ENCODE measurements at regions not wholly inside any gene's neighbourhood (a gene's known extent, or its start where the extent isn't known, plus 50 kb on each side); places are given as distances from the start of the nearest gene placed in this dataset.

GRCh38 chr5:23649594-23649993 lies 142.2 kb downstream of the PRDM9 start:
- H3K4me3 Mint-ChIP-seq = no peak overlapping the region
- H3K36me3 Mint-ChIP-seq (ENCODE audit: insufficient read depth) = no peaks in the 10 kb centered on the region
- no peaks in the 10 kb centered on the region for H3K4me1 Mint-ChIP-seq (ENCODE audit: low read depth)
- ATAC-seq = no peak
- H3K9me3 Mint-ChIP-seq = peaks cover 26% of the 10 kb centered on the region
- H3K27me3 Mint-ChIP-seq (ENCODE audit: low read depth) = no peaks in the 10 kb centered on the region
- DNase-seq = no peak

GRCh38 chr5:23655674-23656073 lies 148.3 kb downstream of the PRDM9 start:
- DNase-seq = no peak
- Mint-ChIP-seq H3K4me1 (ENCODE audit: low read depth) (no peaks in the 10 kb centered on the region), H3K9me3 (peaks cover 15% of the 10 kb centered on the region), H3K36me3 (ENCODE audit: insufficient read depth) (no peaks in the 10 kb centered on the region), H3K27me3 (ENCODE audit: low read depth) (no peaks in the 10 kb centered on the region), H3K4me3 (no peak overlapping the region)
- no peak for ATAC-seq

GRCh38 chr5:23675456-23675855 lies 168.0 kb downstream of the PRDM9 start:
- no peak for DNase-seq
- Mint-ChIP-seq H3K4me3 (no peak overlapping the region), H3K9me3 (peaks cover 17% of the 10 kb centered on the region), H3K4me1 (ENCODE audit: low read depth) (no peaks in the 10 kb centered on the region), H3K27me3 (ENCODE audit: low read depth) (no peaks in the 10 kb centered on the region), H3K36me3 (ENCODE audit: insufficient read depth) (no peaks in the 10 kb centered on the region)
- no peak for ATAC-seq

DNA sequence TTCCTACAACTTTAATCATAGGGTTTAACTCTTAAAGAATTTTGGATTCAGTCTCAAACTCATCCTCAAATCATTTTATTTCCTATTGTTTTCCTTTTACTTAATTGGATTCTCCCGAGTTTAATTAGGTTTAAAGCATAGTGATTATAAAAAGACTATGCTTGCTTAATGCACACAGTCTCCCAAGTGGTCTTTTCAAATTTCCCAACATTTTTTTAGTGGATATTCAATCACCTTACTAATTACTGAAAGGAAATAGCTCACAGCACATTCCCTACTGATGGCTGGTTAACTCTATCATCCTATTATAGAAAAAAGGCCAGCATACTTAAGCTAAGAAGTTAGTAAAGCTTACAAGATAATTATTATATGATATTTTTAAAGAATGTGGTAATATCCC lies 170.6 kb downstream of the PRDM9 start:
- ATAC-seq (no peak), DNase-seq (no peak)

GRCh38 chr5:23684103-23684502 lies 176.7 kb downstream of the PRDM9 start:
- Mint-ChIP-seq H3K27me3 (ENCODE audit: low read depth) (no peaks in the 10 kb centered on the region), H3K9me3 (peaks cover 21% of the 10 kb centered on the region), H3K36me3 (ENCODE audit: insufficient read depth) (no peaks in the 10 kb centered on the region), H3K4me1 (ENCODE audit: low read depth) (no peaks in the 10 kb centered on the region), H3K4me3 (no peak overlapping the region)
- DNase-seq = no peak
- ATAC-seq = no peak

More for the DNA sequence above, 170.6 kb downstream of the PRDM9 start:
- H3K9me3 Mint-ChIP-seq = peaks cover 8% of the 10 kb centered on the region
- H3K36me3 Mint-ChIP-seq (ENCODE audit: insufficient read depth) = no peaks in the 10 kb centered on the region
- no peaks in the 10 kb centered on the region for H3K27me3 Mint-ChIP-seq (ENCODE audit: low read depth)
- no peak overlapping the region for H3K4me3 Mint-ChIP-seq
- H3K4me1 Mint-ChIP-seq (ENCODE audit: low read depth) = no peaks in the 10 kb centered on the region

GRCh38 chr5:23703940-23704855 lies 196.8 kb downstream of the PRDM9 start:
- Mint-ChIP-seq H3K4me3 (no peak overlapping the region), H3K4me1 (ENCODE audit: low read depth) (no peaks in the 10 kb centered on the region), H3K9me3 (peaks cover 20% of the 10 kb centered on the region), H3K27me3 (ENCODE audit: low read depth) (no peaks in the 10 kb centered on the region), H3K36me3 (ENCODE audit: insufficient read depth) (no peaks in the 10 kb centered on the region)
- no peak for ATAC-seq
- DNase-seq = no peak

GRCh38 chr5:23717486-23717885 lies 210.1 kb downstream of the PRDM9 start:
- Mint-ChIP-seq H3K4me1 (ENCODE audit: low read depth) (no peaks in the 10 kb centered on the region), H3K9me3 (peaks cover 17% of the 10 kb centered on the region), H3K36me3 (ENCODE audit: insufficient read depth) (no peaks in the 10 kb centered on the region), H3K4me3 (no peak overlapping the region), H3K27me3 (ENCODE audit: low read depth) (no peaks in the 10 kb centered on the region)
- ATAC-seq = no peak
- no peak for DNase-seq

DNA sequence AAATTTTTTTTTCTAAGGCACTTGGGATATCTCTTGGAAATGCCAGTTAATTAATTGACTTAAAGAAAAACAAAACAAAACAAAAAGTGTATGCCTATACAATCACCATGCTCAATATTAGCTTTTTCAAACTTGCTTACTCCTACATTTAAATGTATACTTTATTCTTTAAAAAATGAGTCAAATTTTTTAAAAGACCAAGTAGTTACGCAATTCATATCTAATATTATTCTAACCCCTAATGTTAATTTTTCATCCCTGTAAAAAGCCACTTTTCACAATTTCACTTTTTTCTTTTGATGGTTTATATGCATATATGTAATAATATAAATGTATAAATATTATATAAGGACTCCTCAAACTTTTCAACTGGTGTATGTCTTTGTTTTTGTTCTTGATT lies 211.2 kb downstream of the PRDM9 start:
- DNase-seq (no peak), ATAC-seq (no peak)
- Mint-ChIP-seq H3K27me3 (ENCODE audit: low read depth) (no peaks in the 10 kb centered on the region), H3K4me3 (no peak overlapping the region), H3K36me3 (ENCODE audit: insufficient read depth) (no peaks in the 10 kb centered on the region), H3K9me3 (peaks cover 12% of the 10 kb centered on the region), H3K4me1 (ENCODE audit: low read depth) (no peaks in the 10 kb centered on the region)

GRCh38 chr5:23721336-23721735 lies 213.9 kb downstream of the PRDM9 start:
- Mint-ChIP-seq H3K4me3 (no peak overlapping the region), H3K4me1 (ENCODE audit: low read depth) (no peaks in the 10 kb centered on the region), H3K9me3 (peaks cover 12% of the 10 kb centered on the region), H3K36me3 (ENCODE audit: insufficient read depth) (no peaks in the 10 kb centered on the region), H3K27me3 (ENCODE audit: low read depth) (no peaks in the 10 kb centered on the region)
- DNase-seq (no peak), ATAC-seq (no peak)

- Mint-ChIP-seq H3K27me3 (ENCODE audit: low read depth) (no peaks in the 10 kb centered on the region), H3K36me3 (ENCODE audit: insufficient read depth) (no peaks in the 10 kb centered on the region), H3K4me1 (ENCODE audit: low read depth) (no peaks in the 10 kb centered on the region), H3K9me3 (peaks cover 10% of the 10 kb centered on the region), H3K4me3 (no peak overlapping the region)
- ATAC-seq (no peak), DNase-seq (no peak)
Measured at GRCh38 chr5:23727271-23727670, 219.9 kb downstream of the PRDM9 start.

GRCh38 chr5:23730023-23730422 lies 222.6 kb downstream of the PRDM9 start:
- Mint-ChIP-seq H3K9me3 (peaks cover 14% of the 10 kb centered on the region), H3K27me3 (ENCODE audit: low read depth) (no peaks in the 10 kb centered on the region), H3K4me3 (no peak overlapping the region), H3K36me3 (ENCODE audit: insufficient read depth) (no peaks in the 10 kb centered on the region), H3K4me1 (ENCODE audit: low read depth) (no peaks in the 10 kb centered on the region)
- ATAC-seq (no peak), DNase-seq (no peak)

DNA sequence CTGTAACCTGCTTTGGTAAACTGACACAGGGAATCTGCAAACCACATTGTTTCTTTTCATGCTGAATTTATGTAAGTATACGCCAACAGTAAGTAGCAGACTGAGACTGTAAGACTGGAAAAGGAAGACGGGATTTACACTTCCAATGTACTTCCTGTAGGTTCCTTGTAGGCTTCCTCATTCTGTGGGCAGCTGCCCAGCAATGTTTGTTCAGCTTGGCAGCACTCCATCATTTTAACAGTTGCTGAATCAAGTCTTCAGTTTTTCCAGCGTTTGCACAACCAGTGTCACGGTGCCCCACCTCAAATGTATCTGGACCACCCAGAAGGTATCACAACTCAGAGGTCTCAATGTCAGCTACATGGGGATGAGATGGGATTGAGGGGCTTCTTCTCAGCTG lies 232.6 kb downstream of the PRDM9 start:
- no peak for DNase-seq

GRCh38 chr5:23742701-23743100 lies 235.3 kb downstream of the PRDM9 start:
- no peaks in the 10 kb centered on the region for H3K27me3 Mint-ChIP-seq (ENCODE audit: low read depth)
- ATAC-seq (no peak), DNase-seq (no peak)
- H3K36me3 Mint-ChIP-seq (ENCODE audit: insufficient read depth) = no peaks in the 10 kb centered on the region
- no peaks in the 10 kb centered on the region for H3K9me3 Mint-ChIP-seq
- no peaks in the 10 kb centered on the region for H3K4me1 Mint-ChIP-seq (ENCODE audit: low read depth)
- no peak overlapping the region for H3K4me3 Mint-ChIP-seq

More for the DNA sequence above, 232.6 kb downstream of the PRDM9 start:
- H3K4me1 Mint-ChIP-seq (ENCODE audit: low read depth) = no peaks in the 10 kb centered on the region
- H3K4me3 Mint-ChIP-seq = no peak overlapping the region
- H3K27me3 Mint-ChIP-seq (ENCODE audit: low read depth) = no peaks in the 10 kb centered on the region
- no peak for ATAC-seq
- H3K9me3 Mint-ChIP-seq = no peaks in the 10 kb centered on the region
- H3K36me3 Mint-ChIP-seq (ENCODE audit: insufficient read depth) = no peaks in the 10 kb centered on the region

DNA sequence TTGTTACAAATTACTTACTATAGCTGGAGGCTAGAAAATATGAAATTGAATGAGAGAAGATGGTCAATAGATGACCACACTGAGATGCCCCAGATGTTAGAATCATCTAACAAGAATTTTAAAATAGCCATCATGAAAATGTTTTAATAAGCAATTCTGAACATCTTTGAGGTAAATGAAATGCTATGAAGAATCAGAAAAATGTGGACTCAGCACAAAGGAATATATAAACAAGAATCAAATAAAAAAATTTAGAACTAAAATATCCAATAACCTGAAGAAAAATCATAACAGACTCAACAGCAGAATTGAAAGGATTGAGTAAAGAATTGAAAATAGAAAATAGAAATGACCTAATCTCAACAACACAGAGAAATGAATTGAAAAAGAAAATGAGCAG lies 248.5 kb downstream of the PRDM9 start:
- Mint-ChIP-seq H3K4me1 (ENCODE audit: low read depth) (no peaks in the 10 kb centered on the region), H3K27me3 (ENCODE audit: low read depth) (no peaks in the 10 kb centered on the region), H3K4me3 (no peak overlapping the region), H3K36me3 (ENCODE audit: insufficient read depth) (no peaks in the 10 kb centered on the region), H3K9me3 (peaks cover 5% of the 10 kb centered on the region)
- DNase-seq (no peak), ATAC-seq (no peak)

- H3K27me3 Mint-ChIP-seq (ENCODE audit: low read depth) = no peaks in the 10 kb centered on the region
- no peaks in the 10 kb centered on the region for H3K36me3 Mint-ChIP-seq (ENCODE audit: insufficient read depth)
- H3K4me1 Mint-ChIP-seq (ENCODE audit: low read depth) = no peaks in the 10 kb centered on the region
- DNase-seq = no peak
- H3K4me3 Mint-ChIP-seq = no peak overlapping the region
- no peak for ATAC-seq
- H3K9me3 Mint-ChIP-seq = peaks cover 5% of the 10 kb centered on the region
Measured at GRCh38 chr5:23756779-23757178, 249.4 kb downstream of the PRDM9 start.
